OCI-LY3 (cell line): ENCODE measurements at regions not wholly inside any gene's neighbourhood (a gene's known extent, or its start where the extent isn't known, plus 50 kb on each side); places are given as distances from the start of the nearest gene placed in this dataset.

Source experiments
- H2AFZ ChIP-seq: fragments of 200-600, 300-600 bp; shearing (Covaris generic); 2 replicates; pipeline ENCODE4 v1.6.0; 2014; ENCODE audit warnings: antibody characterized with exemption, low read depth, low read length
- H3K27ac ChIP-seq: fragments of 200-600, 300-600 bp; sonication (generic); 2 replicates; pipeline ENCODE4 v1.5.1; 2014; ENCODE audit warnings: mild to moderate bottlenecking, low read length, moderate library complexity, mixed read lengths
- H3K27me3 ChIP-seq: fragments of 200-600, 300-600 bp; sonication (generic); 2 replicates; pipeline ENCODE4 v1.6.1; 2014; ENCODE audit warnings: low read depth, low read length, mixed read lengths
- H3K36me3 ChIP-seq: fragments of 200-600, 300-600 bp; sonication (generic); replicated peaks from 2 replicates; pipeline ENCODE3; 2014; ENCODE audit warnings: low read depth, low read length, mixed read lengths
- H3K4me1 ChIP-seq: fragments of 300-600, 200-600 bp; sonication (generic); 2 replicates; pipeline ENCODE4 v1.6.1; 2014; ENCODE audit warnings: low read length, mixed read lengths
- H3K4me2 ChIP-seq: fragments of 200-600, 300-600 bp; sonication (generic); 2 replicates; pipeline ENCODE4 v1.6.1; 2014; ENCODE audit warnings: low read length, mixed read lengths
- H3K4me3 ChIP-seq: fragments of 300-600, 200-600 bp; sonication (generic); 2 replicates; pipeline ENCODE4 v1.5.1; 2014; ENCODE audit warnings: antibody characterized with exemption, mild to moderate bottlenecking, low read length, moderate library complexity
- H3K79me2 ChIP-seq: fragments of 300-600, 200-600 bp; shearing (Covaris generic); 2 replicates; pipeline ENCODE4 v1.6.1; 2014; ENCODE audit warnings: mild to moderate bottlenecking, low read length, mixed read lengths
- H3K9ac ChIP-seq: fragments of 300-600, 200-600 bp; shearing (Covaris generic); 2 replicates; pipeline ENCODE4 v1.6.0; 2014; ENCODE audit warnings: mild to moderate bottlenecking, low read length, moderate library complexity
- H3K9me3 ChIP-seq: fragments of 200-600, 300-600 bp; shearing (Covaris generic); 2 replicates; pipeline ENCODE4 v1.6.1; 2014; ENCODE audit warnings: low read length, mixed read lengths; ENCODE audit not compliant: insufficient read depth
- H4K20me1 ChIP-seq: fragments of 200-600, 300-600 bp; sonication (generic); 2 replicates; pipeline ENCODE4 v1.6.1; 2016; ENCODE audit warnings: low read length, mixed read lengths; ENCODE audit not compliant: insufficient read depth
- CTCF ChIP-seq: fragments of 200-600, 300-600 bp; sonication (generic); IDR thresholded peaks from 2 replicates; pipeline ENCODE4 v1.5.1; 2014; ENCODE audit warnings: antibody characterized with exemption, low read length, low read depth
- EZH2phosphoT487 ChIP-seq: fragments of 200-600 bp; shearing (Covaris generic); IDR thresholded peaks from 2 replicates; pipeline ENCODE4 v1.6.1; 2018; ENCODE audit warnings: antibody characterized with exemption, mixed run types, low read depth

GRCh38 chr17:70352834-70353233, 183.5 kb downstream of the KCNJ2 start:
- no peaks in the 10 kb centered on the region for H4K20me1 ChIP-seq
- H3K79me2 ChIP-seq, result no peaks in the 10 kb centered on the region
- peak overlapping the region; percentile 60 for H3K27ac ChIP-seq
- no peak overlapping the region for H3K9ac ChIP-seq
- no peak overlapping the region for H2AFZ ChIP-seq
- H3K27me3 ChIP-seq, result no peaks in the 10 kb centered on the region
- H3K4me2 ChIP-seq, result peak overlapping the region; percentile 49
- TF ChIP-seq EZH2phosphoT487, result no peak
- TF ChIP-seq CTCF, result no peak
- H3K36me3 ChIP-seq, result peaks cover 3% of the 10 kb centered on the region
- no peak overlapping the region for H3K4me3 ChIP-seq
- no peaks in the 10 kb centered on the region for H3K9me3 ChIP-seq
- H3K4me1 ChIP-seq, result peaks cover 25% of the 10 kb centered on the region

DNA sequence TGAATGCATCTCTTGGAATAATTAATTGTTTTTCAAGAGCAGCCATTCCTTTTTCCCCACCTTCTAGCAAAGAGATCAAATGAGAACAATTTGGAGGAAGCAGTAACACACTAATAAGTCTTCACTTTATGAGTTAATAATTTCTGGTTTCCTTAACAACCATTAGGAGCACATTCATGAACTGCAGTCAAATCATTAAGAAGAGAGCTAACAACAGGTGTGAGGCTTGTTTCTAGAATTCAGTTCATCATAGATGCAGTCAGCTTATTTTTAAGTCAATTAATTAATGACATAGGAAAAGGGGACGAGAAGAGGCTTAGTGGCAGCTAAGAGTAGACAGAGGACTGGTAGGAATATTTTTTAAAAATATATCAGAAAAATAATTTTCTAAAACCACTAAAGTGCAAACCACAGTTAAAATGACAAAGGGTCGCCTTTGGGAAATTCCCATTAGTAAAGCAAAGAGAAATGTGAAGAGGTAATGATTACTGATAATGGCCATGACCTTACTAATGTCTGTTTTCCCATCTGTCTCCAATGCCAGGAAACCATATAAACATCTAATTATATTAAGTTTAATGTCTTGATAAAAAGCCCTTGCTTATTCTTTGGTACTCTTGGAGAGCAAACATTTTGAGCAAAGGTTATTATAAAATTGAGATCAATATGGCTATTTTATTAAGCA, 184.2 kb downstream of the KCNJ2 start:
- Histone ChIP-seq H4K20me1 (no peaks in the 10 kb centered on the region), H3K4me1 (peaks cover 25% of the 10 kb centered on the region), H3K36me3 (peaks cover 3% of the 10 kb centered on the region), H3K9ac (peak overlapping the region; percentile 20; the same call in 1 of the 2 replicates), H3K27me3 (no peaks in the 10 kb centered on the region), H3K4me2 (peak overlapping the region; percentile 49), H3K4me3 (no peak overlapping the region), H3K9me3 (no peaks in the 10 kb centered on the region), H3K79me2 (no peaks in the 10 kb centered on the region), H2AFZ (no peak overlapping the region), H3K27ac (peak overlapping the region; percentile 60)
- TF ChIP-seq CTCF (no peak), EZH2phosphoT487 (no peak)

GRCh38 chr17:70355185-70355584, 185.9 kb downstream of the KCNJ2 start:
- TF ChIP-seq CTCF, result no peak
- TF ChIP-seq EZH2phosphoT487, result no peak
- no peaks in the 10 kb centered on the region for H3K36me3 ChIP-seq
- H3K4me2 ChIP-seq, result no peak overlapping the region
- no peaks in the 10 kb centered on the region for H4K20me1 ChIP-seq
- H3K4me3 ChIP-seq, result no peak overlapping the region
- no peaks in the 10 kb centered on the region for H3K27me3 ChIP-seq
- H3K27ac ChIP-seq, result no peak overlapping the region
- H3K9me3 ChIP-seq, result no peaks in the 10 kb centered on the region
- no peak overlapping the region for H2AFZ ChIP-seq
- no peak overlapping the region for H3K9ac ChIP-seq
- peaks cover 25% of the 10 kb centered on the region for H3K4me1 ChIP-seq
- no peaks in the 10 kb centered on the region for H3K79me2 ChIP-seq

DNA sequence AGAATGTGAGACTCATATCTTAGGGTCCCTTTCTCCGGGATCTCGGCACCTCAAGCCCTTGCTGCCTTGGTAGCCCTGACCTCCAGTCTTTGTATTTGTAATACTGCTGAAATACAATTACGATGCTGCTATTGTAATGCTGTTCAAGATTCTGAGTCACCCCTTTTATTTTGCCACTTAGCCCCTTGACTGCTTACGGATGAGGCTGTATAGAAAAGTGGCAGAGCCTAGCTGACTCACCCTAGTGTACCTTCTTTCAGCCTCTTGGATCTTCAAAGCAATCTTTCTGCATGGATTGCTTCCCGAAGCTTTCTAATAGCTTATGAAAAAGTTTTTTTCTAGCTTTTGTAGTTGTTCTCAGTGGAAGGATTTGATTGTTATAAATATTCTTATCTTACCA, 187.9 kb downstream of the KCNJ2 start:
- Histone ChIP-seq H3K27me3 (no peaks in the 10 kb centered on the region), H3K36me3 (no peaks in the 10 kb centered on the region), H4K20me1 (no peaks in the 10 kb centered on the region), H3K9me3 (no peaks in the 10 kb centered on the region), H3K4me3 (no peak overlapping the region), H3K79me2 (no peaks in the 10 kb centered on the region), H3K27ac (no peak overlapping the region), H3K4me2 (no peak overlapping the region), H3K4me1 (peaks cover 23% of the 10 kb centered on the region), H2AFZ (no peak overlapping the region), H3K9ac (no peak overlapping the region)
- TF ChIP-seq EZH2phosphoT487 (no peak), CTCF (no peak)
